Ramos (cell line): ENCODE measurements at regions not wholly inside any gene's neighbourhood (a gene's known extent, or its start where the extent isn't known, plus 50 kb on each side); places are given as distances from the start of the nearest gene placed in this dataset.
"Not testable (repeated sequence)": the region's sequence is repeated elsewhere in the genome, so short reads cannot be mapped to it uniquely, and the experiment has no call there.

Source experiments
- in situ Hi-C: fragments of 300-500 bp; cut with MboI; formaldehyde crosslinking; loops from one replicate; pipeline ENCODE4 v1.14.3; 2022; ENCODE audit warnings: low sequenced_read_pairs; ENCODE audit not compliant: unreplicated experiment

- in situ Hi-C loops, result no loop called here
These were observed 54.2 kb upstream of the OPRM1 start for GRCh38 chr6:153984811-153985210.

DNA sequence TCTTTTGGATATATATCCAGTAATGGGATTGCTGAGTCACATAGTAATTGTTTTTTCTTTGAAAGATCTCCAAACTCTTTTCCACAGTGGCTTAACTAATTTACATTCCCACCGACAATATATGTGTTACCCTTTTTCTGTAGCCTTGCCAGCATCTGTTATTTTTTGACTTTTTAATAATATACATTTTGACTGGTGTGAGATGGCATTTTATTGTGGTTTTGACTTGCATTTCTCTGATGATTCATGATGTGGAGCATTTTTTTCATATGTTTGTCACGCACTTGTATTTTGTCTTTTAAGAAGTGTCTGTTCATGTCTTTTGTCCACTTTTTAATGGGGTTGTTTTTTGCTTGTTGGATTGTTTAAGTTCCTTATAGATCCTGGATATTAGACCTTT is 58.9 kb upstream of the OPRM1 start:
- in situ Hi-C loops, result no loop called here

- in situ Hi-C loops, result not testable (repeated sequence)
These were observed 60.0 kb upstream of the OPRM1 start for GRCh38 chr6:153978911-153979548.

- in situ Hi-C loops, result no loop called here
These were observed 61.9 kb upstream of the OPRM1 start for GRCh38 chr6:153976921-153977693.

DNA sequence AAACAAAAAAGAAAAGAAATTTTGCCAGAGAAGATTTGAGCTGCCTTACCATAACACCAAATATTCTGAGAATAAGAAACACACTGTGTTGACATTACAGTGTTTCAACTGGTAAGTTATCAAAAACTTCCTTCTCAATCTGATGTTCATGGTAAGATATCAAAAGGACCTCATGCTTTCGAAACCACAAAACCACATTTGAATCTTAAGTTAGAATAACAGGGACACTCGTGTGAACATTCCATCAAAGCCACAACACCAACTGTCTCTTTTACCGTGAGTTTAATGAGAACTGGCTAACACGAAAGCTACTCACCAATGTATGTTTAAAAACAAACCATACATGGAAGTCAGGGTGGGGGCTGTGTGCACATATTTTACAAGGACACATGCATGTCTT is 73.0 kb upstream of the OPRM1 start:
- in situ Hi-C loops, result loop anchor here (25.0 kb wide), 1 partner anchor 729 kb away; no protein-coding TSS in a partner anchor

DNA sequence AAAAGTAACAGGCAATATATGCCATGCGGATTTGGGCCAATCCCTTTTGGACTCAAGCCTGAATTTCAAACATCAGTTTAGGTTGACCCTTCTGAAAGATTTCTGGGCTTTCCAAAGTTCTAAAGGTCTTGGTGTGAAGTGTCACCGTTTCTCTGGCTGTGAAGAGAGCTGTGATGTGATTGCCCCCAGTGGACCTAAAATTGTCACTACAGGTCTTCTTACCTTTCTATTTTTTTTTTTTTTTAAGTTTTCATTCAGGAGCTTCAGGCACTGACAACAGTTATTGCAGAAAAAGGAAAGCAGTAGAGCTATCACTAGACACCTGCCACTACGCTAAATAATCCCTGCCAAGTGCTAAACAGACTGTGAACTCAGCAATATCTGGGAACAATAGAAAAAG is 75.7 kb upstream of the OPRM1 start:
- in situ Hi-C loops, result loop anchor here (25.0 kb wide), 1 partner anchor 726 kb away; no protein-coding TSS in a partner anchor

DNA sequence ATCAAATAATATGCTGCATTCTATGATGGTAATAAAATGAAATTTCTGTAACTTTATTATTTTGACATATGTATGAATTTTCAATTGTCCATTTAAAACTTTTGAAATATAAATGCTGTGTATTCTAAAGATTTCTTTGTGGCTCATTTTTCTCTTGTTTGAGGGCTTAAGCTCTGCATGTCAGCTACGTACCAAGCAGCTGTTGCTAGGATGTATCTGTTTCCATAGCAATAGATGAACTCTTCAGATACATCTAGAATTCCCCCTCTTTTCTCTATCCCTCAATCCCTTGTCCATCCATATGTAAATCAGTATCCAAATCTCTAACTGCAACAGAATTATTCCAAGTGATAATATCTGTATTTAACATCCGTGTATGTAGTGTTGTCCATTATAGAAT is 76.5 kb upstream of the OPRM1 start:
- in situ Hi-C loops, result loop anchor here (25.0 kb wide), 1 partner anchor 725 kb away; no protein-coding TSS in a partner anchor

GRCh38 chr6:153960741-153961140 is 78.3 kb upstream of the OPRM1 start:
- in situ Hi-C loops, result loop anchor here (25.0 kb wide), 1 partner anchor 723 kb away; no protein-coding TSS in a partner anchor

DNA sequence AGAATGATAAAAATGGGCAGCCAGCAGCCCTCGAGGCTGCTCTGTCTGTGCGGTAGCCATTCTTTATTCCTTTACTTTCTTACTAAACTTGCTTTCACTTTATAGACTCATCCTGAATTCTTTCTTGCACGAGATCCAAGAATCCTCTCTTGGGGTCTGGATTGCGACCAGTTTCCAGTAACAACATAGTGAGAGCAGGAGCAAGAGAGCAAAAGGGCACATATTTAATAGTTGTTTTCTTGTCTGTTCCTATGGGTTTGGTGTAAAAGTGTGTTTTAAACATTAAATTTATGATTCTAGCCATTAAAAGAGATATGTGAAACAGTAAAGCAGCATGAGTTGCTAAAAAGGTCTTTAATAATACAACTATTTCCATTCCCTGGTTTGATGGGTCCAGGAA is 78.8 kb upstream of the OPRM1 start:
- in situ Hi-C loops, result loop anchor here (25.0 kb wide), 1 partner anchor 723 kb away; no protein-coding TSS in a partner anchor

- in situ Hi-C loops, result loop anchor here (25.0 kb wide), 1 partner anchor 722 kb away; no protein-coding TSS in a partner anchor
These were observed 79.8 kb upstream of the OPRM1 start for GRCh38 chr6:153959276-153959675.

DNA sequence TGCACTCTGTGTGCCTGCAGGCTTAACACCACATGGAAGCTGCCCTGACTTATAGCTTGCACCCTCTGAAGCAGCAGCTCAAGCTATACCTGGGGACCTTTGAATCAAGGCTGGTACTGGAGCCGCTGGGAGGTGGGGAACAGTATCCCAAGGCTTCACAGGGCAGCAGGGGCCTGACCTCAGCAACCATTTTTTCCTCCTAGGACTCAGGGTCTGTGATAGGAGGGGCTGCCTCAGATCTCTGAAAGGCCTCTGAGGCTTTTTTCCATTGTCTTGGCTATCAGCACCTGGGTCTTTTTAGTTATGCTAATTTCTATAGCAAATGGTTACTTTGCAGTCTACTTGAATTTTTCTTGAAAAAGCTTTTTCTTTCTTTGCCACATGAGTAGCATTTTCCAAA is 80.2 kb upstream of the OPRM1 start:
- in situ Hi-C loops, result loop anchor here (25.0 kb wide), 1 partner anchor 722 kb away; no protein-coding TSS in a partner anchor

GRCh38 chr6:153957394-153957793 is 81.6 kb upstream of the OPRM1 start:
- in situ Hi-C loops, result loop anchor here (25.0 kb wide), 1 partner anchor 720 kb away; no protein-coding TSS in a partner anchor

DNA sequence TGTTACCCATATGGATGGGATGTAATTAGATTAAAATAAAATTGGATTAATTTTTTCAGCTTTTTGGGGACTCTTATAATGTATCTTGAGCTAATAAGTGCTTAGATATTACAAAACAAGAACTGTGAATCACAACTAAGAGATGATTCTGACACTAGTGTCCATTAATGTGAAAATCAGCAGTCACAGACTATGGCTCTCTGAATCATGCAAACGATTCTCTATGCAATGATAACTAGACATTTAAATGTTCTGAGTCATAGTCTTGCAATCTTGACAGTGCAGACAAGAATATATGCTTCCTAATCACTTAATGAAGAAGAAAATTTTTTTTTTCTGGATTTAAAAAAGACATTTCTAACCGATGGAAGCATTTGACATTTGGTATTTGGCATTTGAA is 82.2 kb upstream of the OPRM1 start:
- in situ Hi-C loops, result loop anchor here (25.0 kb wide), 1 partner anchor 720 kb away; no protein-coding TSS in a partner anchor

DNA sequence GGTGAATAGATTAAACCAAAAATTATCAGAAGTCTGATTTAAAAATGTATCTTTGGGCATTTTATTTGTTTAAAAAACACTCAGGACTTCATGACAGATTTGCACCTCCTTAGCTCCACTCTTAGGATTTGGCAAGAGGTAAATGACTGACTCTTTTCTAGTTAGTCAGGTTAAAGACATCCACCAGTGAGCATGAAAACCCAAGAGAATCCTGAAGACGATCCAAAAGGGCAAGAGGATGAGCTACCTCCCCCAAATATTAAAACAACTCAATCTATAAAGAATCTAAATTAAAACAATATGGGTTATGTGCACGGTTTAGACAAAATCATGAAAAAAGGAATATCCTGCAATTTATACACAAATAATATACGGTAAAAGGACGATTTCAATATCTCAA is 89.4 kb upstream of the OPRM1 start:
- in situ Hi-C loops, result loop anchor here (25.0 kb wide), 1 partner anchor 712 kb away; no protein-coding TSS in a partner anchor

DNA sequence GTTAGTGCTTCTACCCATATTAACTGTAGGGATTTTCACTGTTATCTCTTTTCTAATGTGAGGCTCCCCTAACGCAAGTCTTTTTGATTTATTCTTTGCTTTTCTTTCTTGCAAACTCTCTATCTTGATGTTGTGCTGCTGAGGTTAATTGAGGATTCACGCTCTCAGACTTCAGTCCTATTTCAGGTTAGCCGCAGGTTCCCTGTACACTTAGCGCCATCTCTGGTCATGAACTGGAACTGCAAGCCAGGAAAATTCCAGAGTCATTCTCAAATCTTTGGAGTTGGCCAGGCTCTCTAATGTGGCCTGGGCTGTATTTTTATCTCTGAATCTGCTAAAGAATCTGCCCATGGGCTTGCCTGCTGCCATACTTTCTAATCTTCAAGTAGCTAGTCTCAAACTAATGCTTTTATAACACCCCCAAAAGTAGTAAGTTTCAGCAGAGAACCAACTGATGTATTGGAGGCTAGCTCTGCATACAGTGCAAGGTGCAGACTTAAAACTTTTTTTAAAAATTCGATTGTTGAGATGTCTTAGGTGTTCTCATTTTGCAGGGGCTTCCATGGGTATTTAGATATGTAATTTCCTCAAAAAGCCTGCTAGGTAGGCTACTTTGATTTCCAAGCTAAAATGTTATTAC is 91.1 kb upstream of the OPRM1 start:
- in situ Hi-C loops, result no loop called here

DNA sequence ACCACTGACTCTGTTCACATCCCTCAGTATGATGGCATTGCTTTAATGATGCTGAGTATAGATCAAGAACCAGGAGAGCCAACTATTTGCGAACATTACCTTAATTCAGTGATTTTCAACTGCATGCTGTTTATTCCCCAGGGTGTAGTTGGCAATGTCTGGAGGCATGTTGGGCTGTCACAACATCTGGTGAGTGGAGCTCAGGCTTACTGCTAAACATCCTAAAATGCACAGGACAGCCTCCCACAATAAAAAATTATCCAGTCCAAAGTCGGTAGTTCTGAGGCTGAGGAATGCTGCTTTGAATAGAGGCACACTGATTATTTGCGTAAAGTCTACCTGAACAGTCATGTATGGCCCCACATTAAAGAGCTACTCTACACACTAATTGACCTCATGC is 94.8 kb upstream of the OPRM1 start:
- in situ Hi-C loops, result no loop called here

GRCh38 chr6:153942361-153942760 is 96.7 kb upstream of the OPRM1 start:
- in situ Hi-C loops, result no loop called here

DNA sequence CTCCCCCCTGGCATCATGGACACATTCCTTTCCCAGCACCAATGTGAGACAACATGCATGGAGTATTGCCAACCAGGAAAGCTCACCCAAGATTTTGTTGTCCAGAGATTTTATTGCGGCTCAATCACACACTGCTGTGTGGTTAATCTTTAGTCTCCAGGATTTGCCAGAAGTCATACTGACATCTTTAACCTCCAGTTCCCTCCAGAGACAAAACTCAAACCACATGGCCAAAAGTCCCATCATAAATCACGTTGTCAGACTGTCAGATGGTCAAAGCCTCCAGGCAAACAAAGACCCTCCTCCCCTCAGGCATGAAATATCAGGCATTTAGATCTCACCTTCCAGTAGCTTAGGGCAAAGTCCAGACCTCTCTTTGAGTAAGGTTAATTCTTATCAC is 97.3 kb upstream of the OPRM1 start:
- in situ Hi-C loops, result no loop called here

DNA sequence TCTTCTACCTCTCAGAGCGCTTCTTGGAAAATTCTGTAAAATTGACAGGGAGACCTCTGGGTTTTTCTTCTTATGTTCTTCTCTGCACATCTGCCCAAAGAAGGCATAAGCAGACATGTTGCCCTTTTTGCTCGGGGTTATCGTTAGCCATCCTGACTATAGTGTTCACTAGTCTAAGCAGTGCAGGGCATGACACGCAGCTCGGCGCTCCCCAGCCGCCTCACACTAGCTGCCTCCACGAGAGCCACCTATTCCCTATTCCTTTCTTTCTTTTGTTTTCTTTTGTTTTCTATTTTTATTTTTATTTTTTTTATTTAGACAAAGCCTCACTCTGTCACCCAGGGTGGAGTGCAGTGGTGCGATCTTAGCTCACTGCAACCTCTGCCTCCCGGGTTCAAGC is 100.2 kb upstream of the OPRM1 start:
- in situ Hi-C loops, result no loop called here

- in situ Hi-C loops, result no loop called here
These were observed 107.6 kb upstream of the OPRM1 start for GRCh38 chr6:153931431-153931830.

- in situ Hi-C loops, result no loop called here
These were observed 111.2 kb upstream of the OPRM1 start for GRCh38 chr6:153927867-153928266.
